ENCODE measurements at regions not wholly inside any gene's neighbourhood (a gene's known extent, or its start where the extent isn't known, plus 50 kb on each side); places are given as distances from the start of the nearest gene placed in this dataset.

GRCh38 chrX:140040386-140040785 is 75.1 kb upstream of the CXorf66 start:
- TF ChIP-seq POLR2A (IDR thresholded peaks at IDR 0.05; ENCODE audit: low read length) (no peak), GATA1 (IDR thresholded peaks at IDR 0.05; ENCODE audit: low read depth, low read length) (no peak)
